Muscle of back (tissue), 3 donors: ENCODE measurements at regions not wholly inside any gene's neighbourhood (a gene's known extent, or its start where the extent isn't known, plus 50 kb on each side); places are given as distances from the start of the nearest gene placed in this dataset.
"Not testable (repeated sequence)": the region's sequence is repeated elsewhere in the genome, so short reads cannot be mapped to it uniquely, and the experiment has no call there.

Source experiments
- DNase-seq, 3 donors: peaks; one replicate each; pipeline versions ENCODE4 v3.0.0 to v3.0.0-alpha.2; 2013

DNA sequence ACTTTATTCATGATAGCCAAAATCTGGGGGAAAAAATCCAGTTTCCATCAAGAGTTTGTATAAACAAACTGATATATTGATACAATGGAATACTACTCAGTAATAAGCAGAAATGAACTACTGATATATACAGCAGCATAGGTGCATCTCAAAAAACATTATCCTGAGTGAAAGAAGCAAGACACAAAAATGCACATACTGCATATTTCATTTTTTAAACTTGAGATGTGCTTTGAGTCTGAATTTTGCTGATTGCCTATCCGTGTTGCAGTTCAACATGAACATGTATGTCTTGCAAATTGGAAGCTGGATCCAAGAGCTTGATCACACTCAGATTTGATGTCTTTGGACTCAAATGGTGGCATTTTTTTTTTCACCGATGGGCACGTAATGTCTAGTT lies 132.4 kb downstream of the TSEN15 start:
- DNase-seq = no peak

- DNase-seq = not testable (repeated sequence)
These were observed 133.1 kb downstream of the TSEN15 start for GRCh38 chr1:184184614-184185013.

DNA sequence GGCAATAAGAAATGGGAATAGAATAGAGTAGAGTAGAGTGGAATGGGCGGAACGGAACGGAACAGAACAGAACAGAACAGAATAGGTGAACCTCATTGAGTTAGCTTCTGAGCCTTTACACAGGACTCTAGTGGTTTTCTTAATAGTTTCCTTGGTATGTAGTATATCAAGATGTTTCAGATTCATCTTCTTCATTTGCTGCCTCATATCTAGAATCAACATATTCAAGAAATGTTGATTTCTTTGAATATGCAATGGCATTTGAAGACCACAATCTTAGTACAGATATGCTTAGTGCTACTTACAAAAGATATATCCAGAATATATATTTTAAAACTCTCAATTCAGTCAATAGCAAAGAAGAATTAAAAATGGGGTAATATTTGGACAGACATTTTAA lies 133.8 kb downstream of the TSEN15 start:
- no peak for DNase-seq

DNA sequence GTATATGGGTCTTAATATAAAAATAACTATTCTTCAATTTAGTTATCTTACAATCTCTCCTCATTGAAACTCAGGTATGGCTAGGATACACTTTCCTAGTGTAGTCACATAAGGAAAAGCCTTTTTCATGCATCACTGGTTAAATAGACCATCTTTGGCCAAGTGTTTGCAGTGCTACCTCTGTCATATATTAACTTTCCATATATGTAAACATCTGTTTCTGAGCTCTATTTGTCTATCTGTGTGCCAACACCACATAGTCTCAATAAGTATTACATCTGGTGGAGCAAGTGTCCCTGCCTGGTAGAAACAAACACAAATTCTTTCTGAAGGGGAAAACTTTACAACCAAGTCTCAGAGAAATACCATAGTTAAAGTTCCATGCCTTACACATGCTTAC lies 134.6 kb downstream of the TSEN15 start:
- no peak for DNase-seq

GRCh38 chr1:184187097-184187496 lies 135.6 kb downstream of the TSEN15 start:
- DNase-seq = no peak

GRCh38 chr1:184188037-184188436 lies 136.5 kb downstream of the TSEN15 start:
- DNase-seq = peak in 1 of 3 donors; percentile 34

- no peak for DNase-seq
These were observed 137.8 kb downstream of the TSEN15 start for GRCh38 chr1:184189361-184189760.

- no peak for DNase-seq
These were observed 139.1 kb downstream of the TSEN15 start for GRCh38 chr1:184190616-184191015.

DNA sequence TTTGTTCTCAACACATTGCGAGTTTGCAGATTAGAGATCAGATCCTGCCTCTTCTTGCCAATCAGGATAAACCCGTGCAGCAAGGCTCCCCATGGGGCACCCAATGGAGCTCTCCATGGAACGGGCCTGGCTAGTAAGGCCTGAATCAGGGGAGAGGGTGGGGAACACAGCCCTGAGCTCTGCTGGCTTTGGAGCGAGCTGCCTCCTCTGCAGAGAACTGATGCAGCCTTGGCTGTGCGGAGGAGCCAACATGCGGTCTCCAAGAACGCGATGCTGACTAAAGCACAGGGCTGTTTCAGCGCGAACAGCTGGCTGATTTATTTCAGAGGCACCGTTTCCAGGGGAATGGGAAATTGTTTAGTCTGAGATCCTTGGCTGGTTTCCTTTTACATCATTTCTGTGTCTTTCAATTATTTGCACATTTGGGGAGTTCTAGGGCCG lies 139.7 kb downstream of the TSEN15 start:
- DNase-seq = peak; percentile 92 to 97 (median 93)

DNA sequence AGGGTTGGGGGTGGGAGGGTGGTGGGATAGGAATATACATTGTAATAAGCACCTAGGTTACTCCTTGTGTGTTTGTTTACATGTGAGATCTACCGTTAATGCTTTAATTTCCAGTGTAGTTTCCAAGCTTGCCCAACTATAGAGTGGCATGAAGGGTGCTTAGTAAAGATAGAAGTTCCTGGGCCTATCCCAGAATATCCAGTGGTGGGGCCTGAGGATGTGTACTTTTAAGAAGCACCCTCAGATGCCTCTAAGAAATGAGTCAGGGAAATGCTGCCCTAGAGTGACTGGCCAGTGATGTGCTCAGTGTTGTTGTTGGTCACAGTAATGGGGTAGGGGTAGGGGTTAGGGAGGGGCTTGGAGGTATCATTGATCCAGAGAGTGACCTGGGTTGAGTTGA lies 141.3 kb downstream of the TSEN15 start:
- DNase-seq = no peak

DNA sequence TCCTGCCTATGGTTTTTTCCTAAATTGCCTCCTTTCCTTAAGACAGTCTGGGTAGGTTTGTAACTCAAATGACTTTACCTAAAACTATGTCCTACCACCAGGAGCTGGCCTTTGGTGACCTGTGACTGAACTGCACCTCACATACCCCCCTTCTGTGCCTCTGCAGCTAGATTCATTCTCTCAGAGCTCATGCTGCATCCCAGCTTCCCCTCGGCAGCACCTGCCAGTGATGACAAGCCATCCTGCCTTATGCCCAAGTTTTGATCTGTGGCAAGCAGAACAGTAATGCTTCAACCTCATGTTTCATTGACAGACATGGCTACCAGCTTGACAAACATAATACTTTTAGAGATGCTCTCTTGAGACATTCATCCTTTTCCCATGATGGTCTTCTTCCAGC lies 141.9 kb downstream of the TSEN15 start:
- DNase-seq = no peak

DNA sequence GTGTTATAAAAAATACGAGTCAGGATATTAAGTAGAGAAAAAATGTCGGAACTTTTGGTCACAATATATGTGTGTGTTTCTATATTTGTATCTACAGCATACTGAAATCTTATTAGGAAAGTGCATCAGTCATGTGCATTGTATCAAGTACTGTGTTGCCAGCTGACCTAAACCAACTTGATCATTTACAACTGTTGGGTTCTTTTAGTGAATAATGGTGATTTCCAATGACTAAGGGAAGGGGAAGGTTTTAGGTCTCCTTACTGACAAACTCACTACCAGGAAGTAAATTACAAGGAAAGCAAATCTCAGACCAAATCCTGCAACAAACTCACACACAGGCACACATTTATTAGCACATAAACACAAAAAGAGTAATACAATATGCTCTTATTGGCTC lies 142.7 kb downstream of the TSEN15 start:
- DNase-seq = no peak

DNA sequence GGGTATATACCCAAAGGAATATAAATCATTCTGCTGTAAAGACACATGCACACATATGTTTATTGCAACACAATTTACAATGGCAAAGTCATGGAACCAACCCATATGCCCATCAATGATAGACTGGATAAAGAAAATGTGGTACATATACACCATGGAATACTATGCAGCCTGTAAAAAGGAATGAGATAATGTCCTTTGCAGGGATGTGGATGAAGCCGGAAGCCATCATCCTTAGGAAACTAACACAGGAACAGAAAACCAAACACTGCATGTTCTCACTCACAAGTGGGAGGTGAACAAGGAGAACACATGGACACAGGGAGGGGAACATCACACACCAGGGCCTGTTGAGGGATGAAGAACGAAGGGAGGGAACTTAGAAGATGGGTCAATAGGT lies 144.2 kb downstream of the TSEN15 start:
- DNase-seq = not testable (repeated sequence)

GRCh38 chr1:184197831-184198230 lies 146.3 kb downstream of the TSEN15 start:
- no peak for DNase-seq

GRCh38 chr1:184199036-184199435 lies 147.5 kb downstream of the TSEN15 start:
- DNase-seq = no peak

DNA sequence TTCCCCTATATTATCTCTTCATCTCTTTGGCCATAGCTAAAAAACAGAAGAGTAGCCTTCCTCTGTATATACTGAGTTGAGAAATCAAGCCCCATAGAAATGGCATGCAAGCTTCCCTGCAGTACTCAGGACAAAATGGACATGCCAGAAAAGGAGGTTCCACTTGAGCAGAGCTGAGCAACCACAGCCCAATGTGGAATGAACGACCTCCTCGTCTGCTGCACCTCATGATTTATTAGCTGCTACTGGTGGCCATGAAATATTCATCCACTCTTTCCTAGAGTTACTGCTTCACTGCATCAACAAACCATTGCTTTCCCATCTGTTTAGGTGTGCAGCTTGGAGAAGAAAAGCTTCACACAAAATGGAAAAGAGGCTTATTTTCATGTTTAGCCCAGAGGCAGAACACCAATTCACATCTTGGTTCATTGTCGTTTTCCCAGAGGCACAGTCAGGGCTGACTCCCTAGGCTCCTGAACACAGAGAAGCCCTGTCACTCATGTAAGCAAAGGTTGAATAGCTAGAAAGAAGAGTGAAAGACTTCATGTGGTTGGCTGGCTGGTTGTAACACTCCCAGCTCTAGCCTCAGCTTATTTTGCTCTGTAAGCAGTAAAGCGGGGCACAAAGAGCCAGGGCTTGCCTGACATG lies 148.0 kb downstream of the TSEN15 start:
- no peak for DNase-seq

DNA sequence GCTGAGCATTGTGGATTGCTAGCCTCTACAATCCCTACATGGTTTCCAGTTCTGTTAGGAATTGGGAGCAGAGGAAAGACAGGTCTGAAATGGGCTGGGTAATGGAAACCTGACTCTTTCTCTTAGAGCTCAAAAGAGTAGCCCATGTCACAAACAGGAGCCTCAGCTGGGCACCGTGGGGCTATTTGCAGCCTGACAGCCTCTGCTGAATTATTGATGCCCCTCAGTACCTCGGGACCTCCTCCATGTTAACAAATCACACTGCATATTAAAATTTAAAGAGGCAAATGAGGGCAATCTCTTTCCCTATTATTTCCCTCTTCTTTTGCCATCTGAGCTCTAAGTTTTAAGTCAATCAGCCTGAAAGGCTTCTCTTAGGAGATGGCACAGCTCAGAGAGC lies 157.1 kb downstream of the TSEN15 start:
- no peak for DNase-seq

- DNase-seq = peak; percentile 44 to 67 (median 67)
These were observed 158.5 kb downstream of the TSEN15 start for GRCh38 chr1:184210031-184210430.

DNA sequence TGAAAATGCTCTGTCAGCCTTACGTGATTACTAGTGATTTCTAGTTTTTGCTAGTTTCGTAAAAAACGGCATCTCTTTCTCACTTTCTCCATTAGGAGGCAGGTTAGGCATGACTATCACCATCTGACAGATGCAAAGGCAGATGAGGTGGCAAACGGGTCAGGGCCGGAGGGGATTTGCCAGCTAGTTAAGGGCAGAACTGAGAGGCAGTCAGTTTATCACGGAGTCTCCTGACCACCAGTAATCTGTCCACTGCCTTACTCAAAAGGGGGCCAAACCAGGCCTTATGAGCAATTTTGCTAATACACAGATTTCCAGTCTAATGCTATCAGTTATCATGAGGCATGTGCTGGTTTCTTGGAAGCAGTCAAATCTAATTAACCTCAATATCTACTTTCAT lies 159.3 kb downstream of the TSEN15 start:
- no peak for DNase-seq

DNA sequence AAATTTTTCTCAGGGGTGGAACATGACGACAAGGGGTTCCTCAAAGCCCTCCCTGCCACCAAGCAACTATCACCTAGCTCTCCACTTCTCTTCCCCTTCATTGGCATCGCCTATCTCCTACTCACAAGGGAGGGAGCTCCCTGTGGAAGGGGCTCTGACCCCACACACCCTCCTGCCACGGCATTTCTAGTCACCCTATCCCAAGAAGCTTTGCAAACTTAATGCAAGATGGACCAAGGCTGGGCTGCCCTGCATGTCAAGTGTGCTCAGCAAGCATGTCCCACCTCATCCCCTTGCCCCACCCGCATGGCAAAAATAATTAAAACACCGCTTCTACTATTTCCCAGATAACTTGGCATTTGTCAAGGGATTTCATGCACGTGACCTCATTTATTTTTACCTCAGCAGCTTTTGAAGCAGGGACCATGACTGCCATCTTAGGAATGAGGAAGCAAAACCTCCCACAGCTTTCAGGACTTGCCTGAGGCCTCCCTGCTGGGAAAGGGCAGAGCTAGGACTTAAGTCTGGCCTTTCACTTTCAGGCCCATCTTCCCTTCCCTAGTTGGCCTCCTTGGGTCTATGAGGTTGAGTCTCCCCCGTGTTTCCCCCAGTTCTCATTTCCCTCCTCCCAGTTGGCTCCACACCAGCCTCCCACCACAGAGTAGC lies 161.3 kb downstream of the TSEN15 start:
- DNase-seq = peak in 1 of 3 donors; percentile 62

- no peak for DNase-seq
These were observed 162.6 kb downstream of the TSEN15 start for GRCh38 chr1:184214128-184214527.

- DNase-seq = no peak
These were observed 163.9 kb downstream of the TSEN15 start for GRCh38 chr1:184215274-184215925.

- DNase-seq = no peak
These were observed 167.0 kb downstream of the TSEN15 start for GRCh38 chr1:184218458-184219075.
